ENCODE measurements at regions not wholly inside any gene's neighbourhood (a gene's known extent, or its start where the extent isn't known, plus 50 kb on each side); places are given as distances from the start of the nearest gene placed in this dataset.

- H3K36me3 ChIP-seq (ENCODE audit: insufficient read depth, low read length): no peaks in the 10 kb centered on the region
- no peak overlapping the region for H3K9ac ChIP-seq (ENCODE audit: low read depth, low read length)
- H3K9me3 ChIP-seq (ENCODE audit: control insufficient read depth, insufficient read depth, low read length): no peaks in the 10 kb centered on the region
- peaks cover 4% of the 10 kb centered on the region; the same call in 1 of the 2 replicates for H3K4me1 ChIP-seq (ENCODE audit: insufficient read depth, low read length)
Measured at GRCh38 chr6:138695193-138695592, 78.4 kb upstream of the CCDC28A start.

GRCh38 chr6:138714493-138714892, 59.1 kb upstream of the CCDC28A start:
- Histone ChIP-seq H3K36me3 (ENCODE audit: insufficient read depth, low read length) (no peaks in the 10 kb centered on the region), H3K9ac (ENCODE audit: low read depth, low read length) (no peak overlapping the region), H3K9me3 (ENCODE audit: control insufficient read depth, insufficient read depth, low read length) (peaks cover 3% of the 10 kb centered on the region), H3K4me1 (ENCODE audit: insufficient read depth, low read length) (no peaks in the 10 kb centered on the region)

GRCh38 chr6:138716013-138716412, 57.6 kb upstream of the CCDC28A start:
- no peak overlapping the region for H3K9ac ChIP-seq (ENCODE audit: low read depth, low read length)
- H3K4me1 ChIP-seq (ENCODE audit: insufficient read depth, low read length): no peaks in the 10 kb centered on the region
- no peaks in the 10 kb centered on the region for H3K36me3 ChIP-seq (ENCODE audit: insufficient read depth, low read length)
- peaks cover 3% of the 10 kb centered on the region for H3K9me3 ChIP-seq (ENCODE audit: control insufficient read depth, insufficient read depth, low read length)

DNA sequence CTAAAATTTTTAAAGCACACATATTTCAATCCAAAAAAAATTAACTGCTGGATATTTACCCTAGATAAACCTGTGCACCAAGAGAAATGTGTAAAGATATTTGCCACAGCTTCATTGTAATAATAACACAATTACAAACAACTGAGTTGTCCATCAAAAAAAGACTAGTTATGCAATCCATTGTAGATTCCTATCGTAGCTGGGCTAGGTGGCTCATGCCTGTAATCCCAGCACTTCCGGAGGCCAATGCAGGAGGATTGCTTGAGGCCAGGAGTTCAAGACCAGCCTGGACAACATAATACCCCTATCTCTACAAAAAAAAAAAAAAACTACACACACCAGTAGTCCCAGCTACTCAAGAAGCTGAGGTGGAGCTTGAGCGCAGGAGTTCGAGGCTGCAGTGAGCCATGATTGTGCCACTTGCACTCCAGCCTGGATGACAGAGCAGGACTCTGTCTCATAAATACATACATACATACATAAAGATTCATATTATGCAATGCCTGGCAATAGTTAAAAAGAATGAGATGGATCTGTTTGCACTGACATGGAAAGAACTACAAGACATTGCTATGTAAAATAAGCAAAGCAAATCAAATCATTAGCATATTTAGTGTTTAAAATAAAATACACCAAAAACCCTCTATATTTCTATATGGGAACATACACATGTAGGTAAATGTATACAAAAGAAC, 56.5 kb upstream of the CCDC28A start:
- Histone ChIP-seq H3K36me3 (ENCODE audit: insufficient read depth, low read length) (no peaks in the 10 kb centered on the region), H3K9ac (ENCODE audit: low read depth, low read length) (no peak overlapping the region), H3K9me3 (ENCODE audit: control insufficient read depth, insufficient read depth, low read length) (peaks cover 3% of the 10 kb centered on the region), H3K4me1 (ENCODE audit: insufficient read depth, low read length) (no peaks in the 10 kb centered on the region)

GRCh38 chr6:138719011-138719635, 54.4 kb upstream of the CCDC28A start:
- H3K9ac ChIP-seq (ENCODE audit: low read depth, low read length): no peak overlapping the region
- no peaks in the 10 kb centered on the region for H3K36me3 ChIP-seq (ENCODE audit: insufficient read depth, low read length)
- peaks cover 3% of the 10 kb centered on the region for H3K9me3 ChIP-seq (ENCODE audit: control insufficient read depth, insufficient read depth, low read length)
- peaks cover 5% of the 10 kb centered on the region for H3K4me1 ChIP-seq (ENCODE audit: insufficient read depth, low read length)

DNA sequence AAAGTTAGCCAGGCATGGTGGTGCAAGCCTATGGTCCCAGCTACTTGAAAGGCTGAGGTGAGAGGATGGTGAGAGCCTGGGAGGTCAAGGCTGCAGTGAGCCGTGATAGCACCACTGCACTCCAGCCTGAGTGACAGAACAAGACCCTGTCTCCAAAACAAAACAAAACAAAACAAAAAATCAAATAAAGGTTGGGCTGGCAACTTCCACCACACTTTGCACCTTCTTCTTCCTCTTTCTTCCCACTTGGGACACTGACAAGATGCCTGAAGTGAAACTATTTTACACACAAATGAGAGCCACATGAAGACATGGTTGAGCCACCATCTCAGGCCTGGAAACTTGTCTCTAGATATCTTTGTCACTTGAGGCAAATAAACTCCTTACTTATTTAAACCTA, 53.8 kb upstream of the CCDC28A start:
- Histone ChIP-seq H3K9me3 (ENCODE audit: control insufficient read depth, insufficient read depth, low read length) (no peaks in the 10 kb centered on the region; the same call in 1 of the 2 replicates), H3K9ac (ENCODE audit: low read depth, low read length) (no peak overlapping the region), H3K36me3 (ENCODE audit: insufficient read depth, low read length) (no peaks in the 10 kb centered on the region), H3K4me1 (ENCODE audit: insufficient read depth, low read length) (peaks cover 5% of the 10 kb centered on the region)

DNA sequence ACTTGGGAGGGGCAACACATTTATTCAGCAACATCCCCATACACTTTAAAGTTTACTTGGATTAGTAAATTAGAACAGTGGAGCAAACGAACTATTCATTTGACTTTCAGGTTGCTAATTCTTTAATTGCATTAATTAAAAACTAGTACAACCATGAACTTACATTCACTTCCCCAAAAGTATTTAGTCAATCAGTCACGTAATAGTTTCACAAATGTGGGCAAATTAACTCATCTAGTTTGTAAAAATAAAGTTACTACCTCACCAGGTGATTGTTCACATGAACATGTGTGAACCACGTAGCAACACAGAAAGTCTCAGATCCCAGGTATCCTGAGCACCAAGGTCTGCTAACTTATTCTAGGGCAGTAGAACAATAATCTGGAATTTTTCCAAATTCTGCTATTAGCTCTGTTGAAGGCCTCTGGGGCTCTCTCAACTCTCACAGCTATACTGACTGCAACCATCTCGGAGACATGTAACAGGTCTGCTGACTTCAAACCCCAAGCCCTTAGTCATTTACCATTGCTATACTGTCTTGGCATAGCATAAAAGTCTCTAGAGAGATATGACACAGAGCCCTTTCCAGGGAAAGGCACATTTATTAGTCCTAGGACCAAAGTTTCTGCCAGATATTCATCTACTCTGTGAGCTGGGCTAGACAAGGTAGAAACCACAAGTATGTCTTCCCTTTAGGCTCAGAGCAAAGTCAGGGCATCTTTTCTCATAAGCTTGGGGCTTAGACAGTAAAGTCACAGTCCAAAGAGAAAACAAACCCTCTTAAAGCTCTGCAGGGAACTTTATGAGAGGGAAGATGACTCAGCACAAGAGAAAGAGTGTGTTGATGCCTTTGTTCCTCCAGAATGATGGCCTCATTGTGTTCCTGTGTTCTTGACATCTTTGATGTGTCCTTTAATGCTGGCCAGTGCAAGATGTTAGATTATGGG, 50.9 kb upstream of the CCDC28A start:
- H3K9me3 ChIP-seq (ENCODE audit: control insufficient read depth, insufficient read depth, low read length): no peaks in the 10 kb centered on the region
- peaks cover 5% of the 10 kb centered on the region for H3K4me1 ChIP-seq (ENCODE audit: insufficient read depth, low read length)
- H3K36me3 ChIP-seq (ENCODE audit: insufficient read depth, low read length): no peaks in the 10 kb centered on the region
- H3K9ac ChIP-seq (ENCODE audit: low read depth, low read length): no peak overlapping the region

All from ES-I3 (cell line).